ENCODE measurements at regions not wholly inside any gene's neighbourhood (a gene's known extent, or its start where the extent isn't known, plus 50 kb on each side); places are given as distances from the start of the nearest gene placed in this dataset.

DNA sequence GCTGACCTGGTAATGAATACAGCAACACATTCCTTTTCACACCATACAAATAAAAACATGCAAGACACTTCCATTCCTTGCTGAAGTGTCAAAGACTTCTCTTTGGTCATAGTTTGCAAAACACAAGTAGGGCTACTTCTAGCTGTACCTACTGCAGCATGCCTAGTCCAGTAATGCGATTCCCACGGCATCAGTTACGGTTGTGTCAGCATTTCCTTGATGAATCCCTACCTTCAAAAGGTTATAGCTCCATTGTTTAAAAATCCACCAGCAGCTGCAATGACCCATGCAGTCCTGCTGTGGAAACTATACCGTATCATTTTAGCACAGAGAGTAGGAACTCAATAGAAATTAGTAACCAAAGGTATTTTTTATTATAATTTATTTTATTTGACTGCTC is 1371.5 kb downstream of the EPHA7 start:
- no peak overlapping the region for H3K4me3 ChIP-seq (ENCODE audit: low read length)
- no peaks in the 10 kb centered on the region for H3K4me1 ChIP-seq (ENCODE audit: low read length)
- H3K27me3 ChIP-seq (replicated peaks; ENCODE audit: insufficient read depth, low read length): no peaks in the 10 kb centered on the region
- H3K36me3 ChIP-seq (replicated peaks; ENCODE audit: insufficient read depth, low read length): no peaks in the 10 kb centered on the region
- H3K4me2 ChIP-seq (ENCODE audit: low read depth, low read length): no peak overlapping the region
- DNase-seq: no peak
- H3K9ac ChIP-seq (ENCODE audit: low read length): no peak overlapping the region
- no peaks in the 10 kb centered on the region for H3K79me2 ChIP-seq (ENCODE audit: low read length)
- no peak for TF ChIP-seq EZH2phosphoT487 (IDR thresholded peaks at IDR 0.05; ENCODE audit: low read length)
- TF ChIP-seq EZH2 (optimal IDR thresholded peaks at IDR 0.05; ENCODE audit: low read depth, low read length): no peak
- TF ChIP-seq, protein P1, sequence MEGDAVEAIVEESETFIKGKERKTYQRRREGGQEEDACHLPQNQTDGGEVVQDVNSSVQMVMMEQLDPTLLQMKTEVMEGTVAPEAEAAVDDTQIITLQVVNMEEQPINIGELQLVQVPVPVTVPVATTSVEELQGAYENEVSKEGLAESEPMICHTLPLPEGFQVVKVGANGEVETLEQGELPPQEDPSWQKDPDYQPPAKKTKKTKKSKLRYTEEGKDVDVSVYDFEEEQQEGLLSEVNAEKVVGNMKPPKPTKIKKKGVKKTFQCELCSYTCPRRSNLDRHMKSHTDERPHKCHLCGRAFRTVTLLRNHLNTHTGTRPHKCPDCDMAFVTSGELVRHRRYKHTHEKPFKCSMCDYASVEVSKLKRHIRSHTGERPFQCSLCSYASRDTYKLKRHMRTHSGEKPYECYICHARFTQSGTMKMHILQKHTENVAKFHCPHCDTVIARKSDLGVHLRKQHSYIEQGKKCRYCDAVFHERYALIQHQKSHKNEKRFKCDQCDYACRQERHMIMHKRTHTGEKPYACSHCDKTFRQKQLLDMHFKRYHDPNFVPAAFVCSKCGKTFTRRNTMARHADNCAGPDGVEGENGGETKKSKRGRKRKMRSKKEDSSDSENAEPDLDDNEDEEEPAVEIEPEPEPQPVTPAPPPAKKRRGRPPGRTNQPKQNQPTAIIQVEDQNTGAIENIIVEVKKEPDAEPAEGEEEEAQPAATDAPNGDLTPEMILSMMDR (IDR thresholded peaks at IDR 0.05; ENCODE audit: low read length): no peak
- no peaks in the 10 kb centered on the region for H4K20me1 ChIP-seq (ENCODE audit: insufficient read depth, low read length)
- H3K27ac ChIP-seq (ENCODE audit: low read length): no peak overlapping the region
- H3K9me3 ChIP-seq (replicated peaks; ENCODE audit: insufficient read depth, low read length): no peaks in the 10 kb centered on the region
- H3K9me2 ChIP-seq (replicated peaks; ENCODE audit: insufficient read depth, low read length): no peaks in the 10 kb centered on the region
- no peaks in the 10 kb centered on the region for H3F3A ChIP-seq (ENCODE audit: insufficient read depth, low read length)
- H2AFZ ChIP-seq (ENCODE audit: low read length): no peak overlapping the region

DNA sequence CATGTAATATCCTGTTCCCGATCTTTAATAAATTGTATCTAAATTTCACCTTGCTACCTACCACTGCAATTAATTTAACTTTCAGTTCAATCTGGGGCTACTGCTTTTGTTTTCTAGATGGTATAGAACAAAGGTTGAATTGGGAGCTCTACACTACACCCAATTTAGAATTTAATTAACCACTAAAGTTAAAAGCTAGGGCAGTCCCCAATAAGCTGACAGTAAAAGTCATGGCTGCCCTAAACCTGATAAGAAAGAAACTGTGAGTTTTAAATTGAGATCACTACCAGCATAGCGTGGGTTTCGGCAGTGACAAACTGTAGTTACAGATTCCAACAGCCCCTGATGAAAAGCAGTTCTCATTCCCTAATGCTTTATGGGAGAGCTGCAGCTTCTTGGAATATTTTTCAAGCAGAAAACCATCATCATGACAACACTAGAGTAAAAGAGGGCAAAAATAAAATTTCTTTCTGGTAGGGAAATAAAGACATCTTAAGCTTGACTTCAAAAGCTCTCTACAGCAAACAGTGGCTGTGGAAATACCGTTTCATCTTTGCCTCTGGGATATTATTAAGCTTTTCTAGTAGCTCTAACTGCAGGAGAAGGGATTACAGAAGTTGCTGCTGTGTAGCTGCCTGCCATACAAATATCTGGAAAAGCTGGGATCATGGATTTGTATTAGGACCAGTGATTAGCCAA is 1372.1 kb downstream of the EPHA7 start:
- Histone ChIP-seq H3K4me3 (ENCODE audit: low read length) (no peak overlapping the region), H3K79me2 (ENCODE audit: low read length) (no peaks in the 10 kb centered on the region), H3K4me1 (ENCODE audit: low read length) (no peaks in the 10 kb centered on the region), H3K9me2 (replicated peaks; ENCODE audit: insufficient read depth, low read length) (no peaks in the 10 kb centered on the region), H3K27ac (ENCODE audit: low read length) (no peak overlapping the region), H3K36me3 (replicated peaks; ENCODE audit: insufficient read depth, low read length) (no peaks in the 10 kb centered on the region), H2AFZ (ENCODE audit: low read length) (no peak overlapping the region), H4K20me1 (ENCODE audit: insufficient read depth, low read length) (no peaks in the 10 kb centered on the region), H3K4me2 (ENCODE audit: low read depth, low read length) (no peak overlapping the region), H3F3A (ENCODE audit: insufficient read depth, low read length) (no peaks in the 10 kb centered on the region), H3K9me3 (replicated peaks; ENCODE audit: insufficient read depth, low read length) (no peaks in the 10 kb centered on the region), H3K9ac (ENCODE audit: low read length) (no peak overlapping the region), H3K27me3 (replicated peaks; ENCODE audit: insufficient read depth, low read length) (no peaks in the 10 kb centered on the region)
- DNase-seq: no peak
- TF ChIP-seq, protein P1 (IDR thresholded peaks at IDR 0.05; ENCODE audit: low read length): no peak
- no peak for TF ChIP-seq EZH2 (optimal IDR thresholded peaks at IDR 0.05; ENCODE audit: low read depth, low read length)
- TF ChIP-seq EZH2phosphoT487 (IDR thresholded peaks at IDR 0.05; ENCODE audit: low read length): no peak

DNA sequence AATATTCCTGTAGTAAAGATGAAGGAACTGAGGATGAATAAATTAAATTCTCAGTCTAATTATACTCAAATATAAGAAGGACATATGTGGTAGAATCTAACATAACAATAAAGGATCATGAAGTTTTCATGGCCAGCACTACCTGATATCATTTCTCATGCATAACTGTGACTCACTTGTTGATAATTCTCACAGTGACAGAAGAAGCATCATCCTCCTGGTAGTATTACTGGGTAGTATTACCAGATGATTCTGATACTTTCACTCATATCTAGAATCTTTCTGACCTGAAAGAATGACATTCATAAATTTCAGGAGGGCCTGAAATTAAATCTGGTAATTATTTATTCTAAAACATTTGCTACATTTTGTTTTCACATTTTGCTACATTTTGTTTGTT is 1375.0 kb downstream of the EPHA7 start:
- no peaks in the 10 kb centered on the region for H3K4me1 ChIP-seq (ENCODE audit: low read length)
- H3K27me3 ChIP-seq (replicated peaks; ENCODE audit: insufficient read depth, low read length): no peaks in the 10 kb centered on the region
- no peak for TF ChIP-seq EZH2 (optimal IDR thresholded peaks at IDR 0.05; ENCODE audit: low read depth, low read length)
- TF ChIP-seq, protein P1 (IDR thresholded peaks at IDR 0.05; ENCODE audit: low read length): no peak
- no peak for TF ChIP-seq EZH2phosphoT487 (IDR thresholded peaks at IDR 0.05; ENCODE audit: low read length)
- DNase-seq: no peak
- no peaks in the 10 kb centered on the region for H3F3A ChIP-seq (ENCODE audit: insufficient read depth, low read length)
- no peaks in the 10 kb centered on the region for H3K9me3 ChIP-seq (replicated peaks; ENCODE audit: insufficient read depth, low read length)
- H4K20me1 ChIP-seq (ENCODE audit: insufficient read depth, low read length): no peaks in the 10 kb centered on the region
- H3K4me2 ChIP-seq (ENCODE audit: low read depth, low read length): no peak overlapping the region
- H3K27ac ChIP-seq (ENCODE audit: low read length): no peak overlapping the region
- no peaks in the 10 kb centered on the region for H3K36me3 ChIP-seq (replicated peaks; ENCODE audit: insufficient read depth, low read length)
- H3K9me2 ChIP-seq (replicated peaks; ENCODE audit: insufficient read depth, low read length): no peaks in the 10 kb centered on the region
- H3K9ac ChIP-seq (ENCODE audit: low read length): no peak overlapping the region
- H2AFZ ChIP-seq (ENCODE audit: low read length): no peak overlapping the region
- no peaks in the 10 kb centered on the region for H3K79me2 ChIP-seq (ENCODE audit: low read length)
- H3K4me3 ChIP-seq (ENCODE audit: low read length): no peak overlapping the region

All from MM.1S (cell line).